H54 (cell line): ENCODE measurements at regions not wholly inside any gene's neighbourhood (a gene's known extent, or its start where the extent isn't known, plus 50 kb on each side); places are given as distances from the start of the nearest gene placed in this dataset.
"Not testable (repeated sequence)": the region's sequence is repeated elsewhere in the genome, so short reads cannot be mapped to it uniquely, and the experiment has no call there.

Source experiments
- DNase-seq: peaks from one replicate; pipeline ENCODE4 v3.0.0; 2011; ENCODE audit warnings: low spot score, mixed read lengths; ENCODE audit not compliant: insufficient read length
- FAIRE-seq: peaks from 3 replicates; lab custom pipeline; 2011; peaks lifted over from hg19 to GRCh38; lab: Jason Lieb, UNC
- POLR2A ChIP-seq: IDR thresholded peaks from 2 replicates; pipeline ENCODE4 v1.6.1; 2011; ENCODE audit warnings: low read depth, mild to moderate bottlenecking, low read length

DNA sequence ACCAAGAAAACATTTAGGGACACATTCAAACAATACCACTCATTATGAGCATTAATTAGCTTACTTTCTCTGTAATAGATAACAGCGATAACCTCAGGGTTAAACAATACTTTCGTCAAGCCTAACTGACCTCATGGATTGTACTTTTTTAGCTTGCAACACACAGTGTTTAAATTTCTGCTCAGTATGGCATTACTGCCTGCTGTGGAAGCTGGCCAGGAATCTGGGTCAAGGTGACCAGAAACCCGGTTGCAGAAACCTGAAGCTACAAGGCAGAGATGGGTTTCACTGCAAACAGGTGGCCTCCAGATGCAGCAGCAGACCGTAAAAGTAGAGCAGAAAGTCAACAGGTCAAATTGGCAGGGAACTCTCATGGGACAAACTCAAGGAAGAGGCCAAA lies 123.8 kb upstream of the FHL2 start:
- FAIRE-seq (no peak), DNase-seq (no peak)
- no peak for TF ChIP-seq POLR2A

DNA sequence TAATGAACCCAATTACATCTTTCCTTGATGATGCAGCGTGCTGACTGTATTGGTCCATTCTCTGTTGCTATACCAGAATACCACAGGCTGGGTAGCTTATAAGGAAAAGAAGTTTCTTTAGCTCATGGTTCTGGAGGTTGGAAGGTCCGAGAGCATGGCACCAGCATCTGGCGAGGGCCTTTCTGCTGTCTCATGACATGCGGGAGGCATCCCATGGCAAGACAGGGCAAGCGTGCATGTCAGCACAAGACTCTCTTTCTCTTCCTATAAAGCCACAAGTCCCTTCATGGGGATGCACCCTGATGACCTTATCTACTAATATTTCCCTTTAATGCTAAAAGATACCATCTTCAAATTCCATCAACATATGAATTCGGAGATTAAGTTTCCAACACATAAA lies 122.8 kb upstream of the FHL2 start:
- no peak for TF ChIP-seq POLR2A
- DNase-seq (no peak), FAIRE-seq (no peak)

DNA sequence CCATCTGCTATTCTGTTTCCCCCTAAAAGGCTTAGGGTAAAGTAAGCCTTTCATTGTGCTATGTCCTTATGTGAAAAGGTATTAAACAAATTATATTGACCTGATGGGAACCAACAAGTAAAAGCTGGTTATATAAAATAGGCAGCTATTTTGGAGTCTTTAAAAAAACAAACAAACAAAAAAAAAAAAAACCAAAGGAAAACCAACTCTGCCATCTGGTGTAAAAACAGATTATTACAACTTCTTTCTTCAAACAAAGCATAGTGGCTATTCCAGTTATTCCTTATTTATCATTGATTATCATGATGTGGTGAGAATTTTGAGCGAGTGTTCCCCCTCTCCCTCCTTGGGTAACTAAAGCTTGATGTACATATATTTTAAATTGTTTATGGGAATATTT lies 122.3 kb upstream of the FHL2 start:
- FAIRE-seq (no peak), DNase-seq (no peak)
- no peak for TF ChIP-seq POLR2A

DNA sequence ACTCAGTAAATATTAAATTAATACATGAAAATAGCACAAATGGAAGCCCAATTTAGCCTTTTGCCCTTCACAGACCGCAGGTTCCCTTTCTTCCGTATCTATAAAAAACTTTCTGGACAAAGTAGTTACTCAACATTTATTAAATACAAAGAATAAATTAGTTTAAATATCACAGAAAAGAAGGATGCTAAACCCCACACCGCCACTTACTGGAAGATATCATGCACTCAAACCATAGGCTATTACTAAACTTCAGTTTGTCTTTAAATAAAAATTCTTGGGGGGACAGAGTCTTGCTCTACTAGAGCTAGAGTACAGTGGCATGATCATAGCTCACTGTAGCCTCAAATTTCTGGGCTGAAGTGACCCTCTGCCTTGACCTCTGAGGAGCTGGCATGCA lies 120.7 kb upstream of the FHL2 start:
- no peak for FAIRE-seq
- no peak for DNase-seq
- TF ChIP-seq POLR2A, result no peak

DNA sequence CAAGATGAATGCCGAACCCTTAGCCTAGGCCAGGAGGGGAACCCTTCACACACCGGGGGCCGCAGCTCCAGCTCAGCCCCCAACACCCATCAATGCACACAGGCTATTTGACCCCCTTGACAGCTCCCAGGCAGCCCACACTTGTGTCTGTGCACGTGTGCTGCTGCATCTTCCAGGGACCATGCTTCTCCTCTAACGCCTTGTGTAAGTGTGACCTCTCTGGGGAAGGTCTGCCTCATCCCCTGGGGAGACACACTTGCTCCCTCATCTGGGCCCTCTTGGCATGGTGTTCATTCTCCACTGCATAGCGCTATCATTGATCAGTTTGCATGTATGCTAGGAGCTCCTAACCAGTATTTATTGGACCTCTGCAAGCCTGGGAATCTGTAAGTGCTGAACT lies 120.0 kb upstream of the FHL2 start:
- TF ChIP-seq POLR2A, result no peak
- no peak for FAIRE-seq
- no peak for DNase-seq

DNA sequence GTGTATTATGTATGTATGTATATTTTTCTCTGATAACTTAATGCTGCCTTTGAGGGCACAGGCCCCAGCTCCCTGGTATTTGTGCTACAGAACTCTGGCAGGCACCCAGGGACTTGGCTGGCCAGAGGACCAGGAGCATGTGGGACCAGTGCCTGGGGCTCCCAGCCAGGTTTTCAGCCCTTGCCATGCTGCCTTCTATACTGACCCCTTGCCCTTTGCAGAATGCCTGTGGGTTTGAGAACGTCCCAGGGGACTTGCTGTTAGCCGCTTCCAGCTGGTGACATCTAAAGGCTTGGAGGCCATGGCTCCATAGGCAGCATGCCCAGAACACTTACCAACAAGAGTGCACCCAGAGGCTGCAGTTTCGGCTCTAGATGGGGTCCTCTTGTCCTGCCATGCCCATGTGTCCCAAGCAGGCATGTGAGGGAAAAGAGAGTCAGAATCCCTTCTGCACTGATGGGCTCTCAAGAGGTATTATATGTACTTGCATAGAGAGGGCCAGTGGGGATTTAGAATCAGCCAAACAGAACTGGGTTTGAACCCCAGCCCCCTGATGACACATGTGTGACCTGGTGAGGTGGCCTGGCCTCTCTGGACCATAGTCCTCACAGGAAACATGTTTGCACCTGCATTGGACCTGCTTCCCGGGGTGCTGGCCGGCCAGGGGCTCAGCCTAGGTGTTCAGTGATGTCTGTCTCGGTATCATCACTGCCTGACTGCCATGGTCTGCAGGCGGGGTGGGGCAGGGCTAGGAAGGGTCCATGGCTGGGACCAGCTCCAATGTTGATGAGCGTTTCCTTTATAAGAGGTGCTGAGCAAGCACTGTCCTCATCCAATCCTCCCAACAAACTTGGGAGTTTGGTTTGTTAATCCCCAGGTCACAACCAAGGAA lies 119.2 kb upstream of the FHL2 start:
- TF ChIP-seq POLR2A, result no peak
- DNase-seq (no peak), FAIRE-seq (peak; percentile 64)

DNA sequence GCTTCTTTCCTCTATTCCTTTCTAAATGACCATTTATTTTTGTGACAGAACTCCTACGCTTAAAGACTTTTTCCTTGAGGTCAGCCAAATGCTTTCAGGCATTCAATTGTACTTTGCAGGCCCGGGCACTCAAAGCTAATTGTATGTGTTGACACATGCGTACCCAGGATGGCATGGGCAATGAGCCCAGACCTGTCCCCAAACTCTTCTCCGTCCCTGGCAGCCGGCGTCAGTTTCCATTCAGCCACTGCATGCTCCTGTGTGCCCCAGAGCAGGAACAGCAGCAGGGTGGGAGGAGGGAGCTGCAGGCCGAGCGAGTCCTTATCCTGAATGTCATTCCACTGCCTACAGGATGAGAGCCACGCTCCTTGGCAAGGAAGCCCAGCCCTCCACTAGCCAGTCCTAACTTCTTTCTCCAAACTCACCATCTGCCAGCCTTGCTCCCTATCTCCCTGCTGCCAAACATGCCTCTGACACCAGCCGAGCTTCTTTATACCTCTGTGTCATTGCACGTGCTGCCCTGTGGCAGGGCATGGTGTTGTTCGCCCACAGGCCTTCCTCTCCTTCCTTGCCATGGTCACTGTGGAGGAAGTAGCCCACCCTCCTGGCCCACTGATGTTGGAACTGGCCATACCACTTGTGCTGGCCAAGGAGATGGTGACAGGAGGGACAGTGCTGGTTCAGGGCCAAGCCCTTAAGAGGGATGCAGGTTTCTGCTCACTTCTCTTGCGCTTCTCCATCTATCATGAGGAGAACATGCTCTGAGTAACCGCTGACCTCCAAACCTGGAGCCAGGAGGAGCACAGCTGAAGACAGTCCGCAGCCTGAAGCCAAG lies 116.9 kb upstream of the FHL2 start:
- DNase-seq (no peak), FAIRE-seq (no peak)
- no peak for TF ChIP-seq POLR2A

DNA sequence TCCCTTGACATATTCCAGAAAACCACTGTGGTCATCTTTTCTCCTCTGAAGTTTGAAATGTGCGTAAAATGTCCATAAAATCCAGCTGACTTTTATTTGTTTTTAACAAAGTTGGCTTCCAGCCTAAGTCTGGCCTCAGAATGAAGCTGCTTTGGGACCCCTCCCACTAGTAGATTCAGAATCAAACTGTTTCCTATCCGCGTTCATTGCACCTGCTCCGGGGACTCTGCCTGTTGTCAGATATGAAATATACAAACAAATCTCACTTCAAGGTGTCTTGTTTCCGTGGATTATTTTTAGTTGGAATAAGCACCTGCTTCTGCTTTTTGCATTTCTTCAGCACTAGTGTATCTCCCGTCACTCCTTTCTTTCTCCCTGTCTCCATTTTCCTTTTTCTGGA lies 115.7 kb upstream of the FHL2 start:
- FAIRE-seq (no peak), DNase-seq (no peak)
- no peak for TF ChIP-seq POLR2A

DNA sequence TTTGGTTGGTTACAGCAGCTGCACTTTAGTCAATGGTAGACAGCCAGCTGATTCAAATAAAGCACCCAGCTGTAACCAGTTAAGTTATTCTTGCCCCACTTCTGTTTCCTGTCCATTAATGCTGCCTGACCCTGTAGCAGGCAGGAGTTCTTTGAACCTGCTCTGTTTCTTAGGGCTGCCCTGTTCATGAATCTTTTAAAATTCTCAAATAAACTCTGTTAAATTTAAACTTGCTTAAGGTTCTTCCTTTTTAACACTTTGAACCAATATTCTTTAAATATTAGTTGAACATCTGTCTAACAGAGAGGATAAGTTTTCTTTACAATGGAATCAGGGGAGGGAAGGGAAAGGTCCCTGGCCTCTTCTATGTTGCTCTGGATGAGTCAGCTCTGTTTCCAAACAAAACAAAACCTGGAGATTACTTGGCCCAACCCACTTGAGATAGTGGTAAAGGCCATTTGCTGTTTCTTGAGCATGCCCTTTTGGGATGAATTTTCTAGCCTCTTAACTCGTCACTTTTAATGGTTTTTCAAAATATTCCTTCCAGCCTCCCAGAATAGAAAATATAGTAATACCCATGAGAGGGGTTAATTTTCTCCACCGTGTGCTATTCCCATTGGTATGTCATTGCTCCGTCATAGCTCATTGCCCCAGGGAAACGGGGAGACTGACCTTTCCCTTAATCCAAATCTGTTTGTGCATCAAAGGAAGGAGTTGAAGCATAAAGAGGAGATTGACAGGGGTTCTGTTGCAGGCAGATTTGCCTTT lies 112.1 kb upstream of the FHL2 start:
- DNase-seq (no peak), FAIRE-seq (peak; percentile 71)
- TF ChIP-seq POLR2A, result no peak

DNA sequence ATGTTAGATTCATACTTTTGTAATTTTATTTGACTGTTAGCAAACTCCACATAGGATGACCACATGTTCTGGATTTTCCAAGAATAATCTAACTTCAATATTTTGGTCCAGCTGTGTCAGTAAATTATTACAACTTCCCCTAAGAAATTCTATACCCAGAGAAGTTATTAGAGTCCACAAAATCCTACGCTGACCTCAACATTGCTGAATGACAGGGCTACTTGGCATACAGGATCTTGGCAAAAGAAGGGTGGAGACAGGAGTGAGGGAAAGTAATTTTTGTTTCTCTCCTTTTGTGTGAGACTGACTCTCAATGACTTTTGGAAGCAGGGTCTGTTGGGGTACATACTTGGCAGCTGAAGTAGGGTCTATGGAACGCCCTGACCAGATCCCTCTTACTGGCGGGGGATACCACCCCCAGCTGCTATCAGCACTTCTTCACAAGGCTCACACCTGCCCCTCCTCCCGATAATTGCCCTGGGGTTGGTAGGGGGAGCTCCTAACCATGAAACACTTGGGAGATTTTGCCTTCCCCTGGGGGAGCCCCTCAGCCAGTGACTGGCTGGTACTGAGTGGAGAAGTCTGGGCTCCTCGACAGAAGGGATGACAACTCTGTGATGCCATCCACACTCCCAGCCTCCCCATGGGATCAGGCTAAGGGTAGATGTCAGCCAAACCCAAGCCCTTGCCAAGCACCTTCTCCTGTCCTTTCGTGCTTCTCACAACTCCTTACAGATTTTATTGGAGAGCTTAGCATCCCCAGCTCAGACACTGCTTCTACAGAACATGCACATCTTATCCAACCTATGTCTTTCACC lies 110.6 kb upstream of the FHL2 start:
- no peak for TF ChIP-seq POLR2A
- DNase-seq, result no peak
- no peak for FAIRE-seq

DNA sequence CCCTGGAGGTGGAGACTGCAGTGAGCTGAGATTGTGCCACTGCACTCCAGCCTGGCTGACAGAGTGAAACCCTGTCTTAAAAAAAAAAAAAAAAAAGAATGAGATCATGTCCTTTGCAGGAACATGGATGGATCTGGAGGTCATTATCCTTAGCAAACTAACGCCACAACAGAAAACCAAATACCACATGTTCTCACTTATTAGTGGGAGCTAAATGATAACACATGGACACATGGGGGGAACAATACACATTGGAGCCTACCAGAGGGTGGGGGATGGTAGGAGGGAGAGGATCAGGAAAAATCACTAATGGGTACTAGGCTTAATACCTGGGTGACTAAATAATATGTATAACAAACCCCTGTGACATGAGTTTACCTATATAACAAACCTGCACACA lies 108.0 kb upstream of the FHL2 start:
- not testable (repeated sequence) for FAIRE-seq, DNase-seq

DNA sequence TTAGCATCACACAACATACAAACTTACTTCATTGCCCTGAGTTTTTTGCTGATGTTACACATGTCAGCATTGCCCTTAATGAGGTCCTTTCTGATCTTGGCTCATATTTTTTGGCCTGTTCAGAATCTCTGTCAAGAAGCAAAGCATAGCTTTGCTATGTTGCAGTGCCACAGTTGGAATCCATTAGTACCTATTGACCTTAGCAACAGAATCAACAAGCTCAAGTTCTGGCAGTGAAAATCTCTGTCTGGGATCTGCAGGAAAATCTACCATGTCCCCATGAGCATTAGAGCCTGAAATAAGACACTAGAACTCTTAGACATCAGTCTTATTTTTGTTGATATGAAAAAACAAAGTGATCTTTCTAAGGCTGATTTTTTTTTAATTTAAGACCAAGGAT lies 105.6 kb upstream of the FHL2 start:
- DNase-seq (no peak), FAIRE-seq (peak; percentile 62)
- TF ChIP-seq POLR2A, result no peak
